ENCODE measurements at regions not wholly inside any gene's neighbourhood (a gene's known extent, or its start where the extent isn't known, plus 50 kb on each side); places are given as distances from the start of the nearest gene placed in this dataset.

DNA sequence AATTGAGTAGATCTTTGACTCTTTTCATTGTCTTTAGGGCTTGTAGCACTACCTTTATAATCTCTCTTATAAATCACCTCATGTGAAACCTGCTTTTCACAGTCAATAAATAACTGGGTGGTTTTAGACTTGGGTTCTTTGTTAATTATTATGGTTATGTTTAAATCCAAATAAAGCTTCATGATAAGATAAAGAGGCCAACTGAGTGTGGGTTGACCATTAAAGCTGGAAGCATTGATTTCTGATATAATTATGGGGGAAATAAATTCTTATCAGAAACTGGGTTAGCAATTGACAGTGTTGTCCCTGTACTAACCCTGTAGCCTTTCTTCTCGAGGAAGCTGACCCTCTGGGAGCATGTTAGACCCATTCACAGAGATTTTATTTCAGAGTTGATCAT, 384.7 kb upstream of the LCORL start:
- FAIRE-seq (no peak), DNase-seq (ENCODE audit: insufficient read length, low spot score) (no peak)
- TF ChIP-seq POLR2A (IDR thresholded peaks at IDR 0.05; ENCODE audit: low read depth, low read length) = no peak

DNA sequence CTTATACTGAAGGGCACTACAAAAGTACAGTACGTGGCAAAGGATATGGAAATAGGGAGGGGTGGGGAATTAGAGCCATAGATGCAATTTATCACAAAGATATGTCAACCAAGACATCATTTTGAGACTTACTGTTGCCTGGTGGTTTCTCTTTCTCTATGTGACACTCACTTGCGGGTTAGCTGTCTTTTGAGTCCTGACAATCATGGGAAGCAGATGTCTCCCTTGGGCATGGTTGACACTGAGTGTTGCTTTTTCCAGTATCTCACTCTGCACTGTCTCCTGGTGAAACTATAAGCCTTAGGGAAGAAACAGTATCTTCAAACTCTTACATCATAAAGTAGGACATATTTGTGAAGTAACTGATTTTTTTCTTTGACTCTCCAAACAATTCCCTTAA, 383.5 kb upstream of the LCORL start:
- DNase-seq (ENCODE audit: insufficient read length, low spot score) = no peak
- no peak for FAIRE-seq
- no peak for TF ChIP-seq POLR2A (IDR thresholded peaks at IDR 0.05; ENCODE audit: low read depth, low read length)

DNA sequence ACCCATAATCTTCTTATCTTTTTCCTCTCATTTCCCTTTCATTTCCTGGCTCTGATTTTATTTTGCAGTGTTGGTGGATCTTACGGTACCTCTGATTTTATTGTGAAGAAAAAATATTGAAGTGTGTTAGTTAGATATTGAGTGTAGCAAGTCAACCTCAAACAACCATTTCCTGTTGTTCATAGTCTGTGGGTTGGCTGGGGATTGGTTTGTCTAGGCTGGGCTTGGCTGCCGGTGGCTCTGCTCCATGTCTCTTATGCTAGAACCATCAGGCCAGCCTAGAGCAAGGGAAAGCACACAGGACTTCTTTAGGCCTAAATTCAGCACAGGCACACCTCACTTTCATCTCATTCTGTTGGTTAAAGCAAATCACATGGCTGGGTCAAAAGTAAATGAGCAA, 383.1 kb upstream of the LCORL start:
- TF ChIP-seq POLR2A (IDR thresholded peaks at IDR 0.05; ENCODE audit: low read depth, low read length) = no peak
- DNase-seq (ENCODE audit: insufficient read length, low spot score) (no peak), FAIRE-seq (no peak)

DNA sequence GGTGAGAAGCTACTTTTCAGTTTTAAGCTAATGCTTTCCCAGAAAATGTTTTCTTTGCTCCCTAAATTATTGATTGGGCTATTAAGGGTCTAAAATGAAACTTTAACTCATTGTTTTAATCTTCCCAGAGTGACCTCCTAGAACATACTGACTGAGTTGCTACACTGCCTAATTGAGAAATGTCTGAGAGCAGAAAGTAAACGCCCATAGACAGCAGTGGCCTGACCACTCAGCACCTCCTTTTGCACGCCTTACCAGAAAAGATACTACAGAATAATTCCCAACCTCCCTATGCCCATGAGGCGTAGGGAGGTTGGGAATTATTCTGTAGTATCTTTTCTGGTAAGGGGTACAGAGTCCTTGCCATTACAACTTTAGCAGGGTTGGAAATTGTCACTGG, 381.8 kb upstream of the LCORL start:
- no peak for TF ChIP-seq POLR2A (IDR thresholded peaks at IDR 0.05; ENCODE audit: low read depth, low read length)
- DNase-seq (ENCODE audit: insufficient read length, low spot score) = no peak
- FAIRE-seq = no peak

DNA sequence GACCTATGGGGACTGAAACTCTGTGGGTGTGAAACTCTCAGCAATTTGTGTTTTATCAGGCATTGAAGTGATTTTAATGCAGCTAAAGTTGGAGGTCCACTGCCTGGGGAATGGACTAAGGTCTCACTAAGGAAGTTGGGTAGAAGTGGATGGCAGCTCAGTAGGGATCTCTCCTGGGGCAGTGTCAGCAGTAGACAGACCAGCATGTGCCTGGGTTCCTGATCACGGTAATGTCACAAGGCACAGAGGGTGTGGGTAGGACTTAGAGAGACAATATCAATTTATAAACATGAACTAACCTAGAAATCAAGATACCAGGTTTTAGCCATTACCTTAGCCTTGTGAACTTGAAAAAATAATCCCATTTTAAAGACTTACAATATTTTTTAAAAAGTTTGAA, 380.3 kb upstream of the LCORL start:
- FAIRE-seq = no peak
- DNase-seq (ENCODE audit: insufficient read length, low spot score) = no peak
- no peak for TF ChIP-seq POLR2A (IDR thresholded peaks at IDR 0.05; ENCODE audit: low read depth, low read length)

DNA sequence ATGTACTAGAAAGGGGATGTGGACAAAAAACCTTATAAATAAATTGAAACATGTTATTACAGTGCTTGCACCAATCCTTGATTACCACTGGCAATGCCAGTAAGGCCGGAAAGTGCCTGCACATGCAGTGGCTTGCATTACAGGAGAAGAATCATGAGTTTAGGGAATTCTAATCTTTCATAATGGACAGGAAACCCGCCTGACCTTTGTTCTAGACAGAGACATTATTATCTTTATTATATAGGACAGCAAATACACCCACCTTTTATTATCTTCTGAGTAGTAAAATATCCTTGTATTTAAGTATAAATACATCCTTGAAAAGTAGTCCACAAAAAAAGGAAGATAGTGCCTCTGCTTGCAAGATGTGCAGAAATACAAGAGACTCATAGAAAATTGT, 379.9 kb upstream of the LCORL start:
- FAIRE-seq (no peak), DNase-seq (ENCODE audit: insufficient read length, low spot score) (no peak)
- TF ChIP-seq POLR2A (IDR thresholded peaks at IDR 0.05; ENCODE audit: low read depth, low read length) = no peak

DNA sequence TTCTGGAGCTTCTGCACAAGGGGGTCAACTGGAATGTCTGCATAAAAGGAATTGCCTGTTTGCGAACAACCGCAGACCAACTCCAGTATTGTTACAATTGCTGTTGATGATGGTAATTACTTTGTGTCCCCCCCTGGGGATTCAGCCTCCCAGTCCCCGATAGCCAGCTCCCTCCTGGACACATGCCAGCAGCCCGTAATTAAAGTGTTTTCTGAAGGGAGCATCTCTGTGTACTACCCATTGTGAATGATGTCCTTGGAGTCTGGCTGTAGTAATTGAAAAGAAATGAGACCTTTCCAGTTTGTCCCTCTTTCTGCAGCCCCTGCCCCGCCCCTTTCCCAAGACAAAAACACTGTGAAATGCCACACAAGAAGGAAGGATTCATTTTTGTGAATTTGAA, 377.1 kb upstream of the LCORL start:
- no peak for TF ChIP-seq POLR2A (IDR thresholded peaks at IDR 0.05; ENCODE audit: low read depth, low read length)
- no peak for DNase-seq (ENCODE audit: insufficient read length, low spot score)
- FAIRE-seq = no peak

DNA sequence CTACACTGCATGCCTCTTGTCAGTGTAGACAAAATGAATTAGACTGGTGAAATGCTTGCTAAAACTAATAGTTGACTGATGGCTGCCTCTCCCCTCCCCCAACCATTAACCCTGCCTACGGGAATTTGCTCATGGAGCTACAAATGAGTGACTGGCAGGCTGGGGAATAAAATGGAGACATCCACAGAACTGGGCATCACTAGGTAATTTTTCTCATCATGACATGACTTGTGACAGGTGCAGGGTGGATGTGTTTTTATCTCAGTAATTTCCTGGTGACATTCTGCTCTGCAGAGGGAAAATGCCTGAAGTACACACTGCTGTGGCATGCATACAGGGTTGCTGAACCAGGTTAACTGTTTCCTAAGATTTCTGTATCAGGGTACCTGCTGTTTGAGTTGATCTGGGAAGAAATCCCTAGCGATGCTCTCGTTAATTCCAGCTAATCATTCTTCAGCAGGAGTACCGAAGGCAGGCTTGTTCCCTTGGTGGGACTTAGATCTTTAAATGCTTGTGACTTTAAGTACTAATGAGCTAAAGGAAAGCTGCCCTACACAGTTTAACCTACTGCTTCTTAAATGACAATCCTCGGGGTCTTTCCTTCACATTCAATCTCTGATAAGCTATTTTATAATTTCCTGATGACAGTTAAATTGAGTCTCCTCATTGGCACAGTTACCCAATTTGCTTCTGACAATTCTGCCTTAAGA, 376.3 kb upstream of the LCORL start:
- FAIRE-seq = no peak
- no peak for DNase-seq (ENCODE audit: insufficient read length, low spot score)
- no peak for TF ChIP-seq POLR2A (IDR thresholded peaks at IDR 0.05; ENCODE audit: low read depth, low read length)

DNA sequence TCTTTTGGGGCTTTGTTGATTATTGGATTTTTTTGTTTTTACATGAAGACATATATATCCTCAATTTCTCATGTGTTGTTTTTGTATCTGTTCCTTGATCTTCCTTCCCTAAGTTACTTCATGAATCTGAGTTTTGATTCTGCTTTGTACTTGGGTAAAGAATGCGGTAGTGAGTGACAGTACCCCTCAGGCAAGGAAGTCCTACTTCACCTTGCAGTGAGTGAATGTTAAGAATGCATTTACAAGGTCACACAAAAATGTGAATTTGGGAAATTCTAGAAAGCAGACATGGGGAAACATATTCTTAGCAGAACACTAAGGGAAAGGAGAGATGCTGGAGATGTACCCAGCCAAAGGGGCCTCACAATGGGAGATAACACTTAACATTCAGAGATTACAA, 373.1 kb upstream of the LCORL start:
- DNase-seq (ENCODE audit: insufficient read length, low spot score) = no peak
- TF ChIP-seq POLR2A (IDR thresholded peaks at IDR 0.05; ENCODE audit: low read depth, low read length) = no peak
- no peak for FAIRE-seq

DNA sequence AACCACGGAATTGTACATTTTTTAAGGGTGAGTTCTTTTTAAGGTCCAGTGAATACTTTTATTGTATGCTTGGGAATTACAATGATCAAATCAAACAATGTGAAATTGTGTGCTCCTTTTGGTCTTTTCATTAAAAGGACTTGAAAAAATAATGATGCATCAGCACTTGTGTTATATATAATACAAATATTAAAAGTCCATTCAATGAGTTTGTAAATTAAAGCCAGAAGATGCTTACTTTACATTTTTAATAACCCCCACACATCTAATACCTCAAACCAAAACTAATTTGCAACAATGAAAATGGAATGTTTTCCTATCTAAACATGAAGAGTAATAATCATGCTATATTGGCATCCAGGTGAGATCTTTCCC, 369.8 kb upstream of the LCORL start:
- no peak for FAIRE-seq

DNA sequence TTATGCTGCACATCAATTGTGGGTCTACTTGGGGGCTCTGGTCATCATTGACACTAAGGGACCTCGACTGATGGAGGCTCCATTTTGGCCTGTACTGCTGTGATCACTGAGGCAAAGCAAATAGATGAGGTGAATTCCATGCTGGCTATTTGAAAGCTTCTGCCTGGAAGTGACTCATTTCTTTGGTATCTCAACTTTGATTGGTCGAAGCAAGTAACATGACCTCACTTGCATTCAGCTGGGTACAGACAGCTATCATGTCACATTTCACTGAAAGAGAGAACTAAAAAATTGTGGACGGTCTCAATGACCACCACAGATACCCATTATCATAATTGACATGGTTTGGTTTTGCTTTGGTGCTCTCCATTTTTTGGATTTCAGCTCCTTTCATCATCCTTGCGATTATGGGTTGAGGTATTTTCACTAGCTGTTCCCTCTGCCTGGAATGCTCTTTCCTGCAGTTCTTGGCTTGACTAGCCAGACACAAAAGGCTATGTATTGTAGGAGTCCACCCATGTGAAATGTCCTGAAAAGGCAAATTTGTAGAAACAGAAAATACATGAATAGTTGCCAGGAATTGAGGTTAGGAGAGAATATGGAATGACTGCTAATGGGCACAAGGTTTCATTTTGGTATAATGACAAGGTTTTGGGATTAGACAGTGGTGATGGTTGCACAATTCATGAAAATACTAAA, 369.2 kb upstream of the LCORL start:
- FAIRE-seq = no peak
- no peak for TF ChIP-seq POLR2A (IDR thresholded peaks at IDR 0.05; ENCODE audit: low read depth, low read length)
- no peak for DNase-seq (ENCODE audit: insufficient read length, low spot score)

More for the DNA sequence above, 369.8 kb upstream of the LCORL start:
- no peak for DNase-seq (ENCODE audit: insufficient read length, low spot score)
- TF ChIP-seq POLR2A (IDR thresholded peaks at IDR 0.05; ENCODE audit: low read depth, low read length) = no peak

DNA sequence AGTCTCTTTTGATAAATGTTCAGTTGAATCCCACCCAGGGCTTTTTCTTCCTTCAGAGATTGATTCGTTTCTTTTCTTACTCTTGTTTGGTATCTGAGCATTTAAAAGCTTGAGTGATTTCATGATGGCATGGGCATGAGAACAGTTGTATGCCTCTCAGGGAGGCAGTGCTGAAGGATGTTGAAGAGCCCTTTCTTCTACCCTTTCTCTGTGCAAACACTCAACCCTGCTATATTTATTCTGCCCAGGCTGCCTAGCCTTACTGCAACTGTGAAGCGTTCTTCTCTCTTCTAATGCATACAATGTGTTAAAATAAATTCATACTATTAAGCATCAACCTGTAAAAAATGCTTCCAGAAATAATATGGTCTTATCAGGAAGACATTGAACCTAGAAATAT, 367.6 kb upstream of the LCORL start:
- DNase-seq (ENCODE audit: insufficient read length, low spot score) (no peak), FAIRE-seq (no peak)
- no peak for TF ChIP-seq POLR2A (IDR thresholded peaks at IDR 0.05; ENCODE audit: low read depth, low read length)

DNA sequence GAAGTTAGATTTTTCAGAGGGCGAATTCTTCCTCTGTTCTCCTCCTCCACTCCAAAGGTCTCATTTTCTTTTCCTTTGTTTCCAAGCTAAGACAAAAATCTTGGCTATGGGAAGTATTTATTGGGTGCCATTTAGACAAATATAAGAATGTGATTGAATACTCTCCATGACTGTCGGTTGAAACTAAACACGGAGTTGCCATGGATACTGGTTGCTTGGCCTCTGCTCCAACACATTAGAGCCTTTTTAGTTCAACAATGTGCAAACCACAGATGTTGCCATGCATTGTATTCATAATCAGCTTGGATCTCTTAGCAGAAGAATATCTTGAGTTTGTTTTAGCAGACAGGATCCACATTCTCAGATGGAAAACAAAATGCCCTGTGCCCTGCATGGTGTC, 366.5 kb upstream of the LCORL start:
- FAIRE-seq = no peak
- DNase-seq (ENCODE audit: insufficient read length, low spot score) = no peak
- no peak for TF ChIP-seq POLR2A (IDR thresholded peaks at IDR 0.05; ENCODE audit: low read depth, low read length)

DNA sequence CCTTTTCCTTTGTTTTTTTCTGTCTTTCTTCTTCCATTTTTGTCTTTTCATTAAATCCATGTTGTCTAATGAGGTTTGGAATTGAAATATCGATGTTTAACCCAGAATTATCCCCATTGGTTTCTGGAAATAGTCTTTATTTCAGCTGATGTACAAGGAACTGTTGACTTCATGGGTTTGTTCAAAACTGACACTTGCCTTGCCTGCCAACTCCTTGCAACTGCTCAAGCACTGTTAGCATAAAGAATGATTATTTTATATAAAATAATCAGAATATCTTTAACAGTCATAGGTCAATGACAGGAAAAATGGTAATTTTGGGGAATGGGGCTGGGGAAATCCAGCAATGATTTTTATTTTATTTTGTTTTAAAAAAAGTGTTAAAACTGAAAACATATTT, 359.6 kb upstream of the LCORL start:
- DNase-seq (ENCODE audit: insufficient read length, low spot score) (no peak), FAIRE-seq (no peak)
- no peak for TF ChIP-seq POLR2A (IDR thresholded peaks at IDR 0.05; ENCODE audit: low read depth, low read length)

DNA sequence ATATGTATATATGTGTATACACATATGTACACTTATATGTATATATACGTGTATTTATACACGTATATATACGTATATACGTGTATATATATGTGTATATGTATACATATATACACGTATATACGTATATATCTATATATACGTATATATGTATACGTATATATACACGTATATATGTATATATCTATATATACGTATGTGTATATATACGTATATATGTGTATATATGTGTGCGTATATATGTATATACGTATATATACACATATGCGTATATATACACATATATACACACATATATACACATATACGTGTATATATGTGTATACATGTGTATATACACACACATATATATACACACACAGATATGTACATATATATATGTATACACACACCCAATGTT, 348.0 kb upstream of the LCORL start:
- TF ChIP-seq POLR2A (IDR thresholded peaks at IDR 0.05; ENCODE audit: low read depth, low read length) = no peak
- DNase-seq (ENCODE audit: insufficient read length, low spot score) (no peak), FAIRE-seq (no peak)

Data from H54 (cell line).